Liver (tissue), 3 donors: ENCODE measurements at regions not wholly inside any gene's neighbourhood (a gene's known extent, or its start where the extent isn't known, plus 50 kb on each side); places are given as distances from the start of the nearest gene placed in this dataset.

Experiments used
- CTCF ChIP-seq: fragments of 150-350 bp; IDR thresholded peaks from 2 replicates; pipeline ENCODE4 v1.5.1; 2017; ENCODE audit warnings: improper control_type of control experiment, low read depth, low read length; ENCODE audit not compliant: missing input control
- FOXA1 ChIP-seq: IDR thresholded peaks from 2 replicates; pipeline ENCODE4 v1.6.1; 2016; ENCODE audit warnings: antibody characterized with exemption
- JUND ChIP-seq, 2 donors: IDR thresholded peaks; 2 replicates each; pipeline ENCODE4 v1.6.1; 2016; ENCODE audit warnings: antibody characterized with exemption in 2 of 2
- MAX ChIP-seq: IDR thresholded peaks from 2 replicates; pipeline ENCODE4 v1.6.1; 2016; ENCODE audit warnings: antibody characterized with exemption
- RAD21 ChIP-seq, 2 donors: IDR thresholded peaks; 2 replicates each; pipeline ENCODE4 v1.6.1; 2016; ENCODE audit warnings: antibody characterized with exemption in 2 of 2, mild to moderate bottlenecking in 2 of 2
- YY1 ChIP-seq: IDR thresholded peaks from 2 replicates; pipeline ENCODE4 v1.6.1; 2016; ENCODE audit warnings: antibody characterized with exemption, mild to moderate bottlenecking
- donor health status: healthy.
- donor health status: healthy.

DNA sequence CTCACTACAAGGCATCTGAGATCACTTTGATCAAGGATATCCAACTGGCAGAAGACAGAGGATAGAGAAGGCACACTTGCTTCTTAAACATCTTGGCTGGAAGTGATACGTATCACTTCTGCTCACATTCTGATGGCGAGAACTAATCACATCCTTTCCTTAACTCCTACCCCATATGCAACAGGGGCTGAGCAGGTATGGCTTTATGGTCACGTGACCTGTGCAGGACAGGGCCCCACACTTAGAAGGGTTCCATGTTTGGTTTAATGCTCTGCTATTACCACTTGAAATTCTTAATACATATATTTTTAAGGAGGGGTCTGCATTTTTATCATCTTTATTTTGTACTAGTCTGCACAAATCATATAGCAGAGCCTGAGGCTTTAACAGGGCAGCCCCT lies 177.3 kb downstream of the SLC15A5 start:
- TF ChIP-seq FOXA1 (no peak), CTCF (no peak), YY1 (no peak), RAD21 (IDR thresholded peaks at IDR 0.05) (no peak), JUND (IDR thresholded peaks at IDR 0.05) (no peak), MAX (no peak)
